ENCODE measurements at regions not wholly inside any gene's neighbourhood (a gene's known extent, or its start where the extent isn't known, plus 50 kb on each side); places are given as distances from the start of the nearest gene placed in this dataset.

GRCh38 chr1:19552291-19553010 lies 67.1 kb upstream of the CAPZB start:
- TF ChIP-seq CTCF (IDR thresholded peaks at IDR 0.05) (no peak), POLR2A (IDR thresholded peaks at IDR 0.05) (no peak)

All from adrenal gland (tissue), 5 donors.